IPS-15b (cell line): ENCODE measurements at regions not wholly inside any gene's neighbourhood (a gene's known extent, or its start where the extent isn't known, plus 50 kb on each side); places are given as distances from the start of the nearest gene placed in this dataset.

Experiments
- H3K27me3 ChIP-seq: one replicate; pipeline ENCODE4 v1.6.1; 2013; ENCODE audit warnings: low read length; ENCODE audit not compliant: control insufficient read depth, insufficient read depth
- H3K36me3 ChIP-seq: one replicate; pipeline ENCODE4 v1.6.1; 2013; ENCODE audit warnings: low read length; ENCODE audit not compliant: control insufficient read depth, insufficient read depth
- H3K4me1 ChIP-seq: one replicate; pipeline ENCODE4 v1.6.1; 2013; ENCODE audit warnings: mild to moderate bottlenecking, low read length; ENCODE audit not compliant: control insufficient read depth, insufficient read depth
- H3K4me3 ChIP-seq: one replicate; pipeline ENCODE4 v1.5.1; 2013; ENCODE audit warnings: low read depth, low read length
- H3K9ac ChIP-seq: one replicate; pipeline ENCODE4 v1.6.1; 2013; ENCODE audit warnings: low read depth, mild to moderate bottlenecking, low read length
- H3K9me3 ChIP-seq: one replicate; pipeline ENCODE4 v1.6.1; 2013; ENCODE audit warnings: mild to moderate bottlenecking, low read length; ENCODE audit not compliant: control insufficient read depth, insufficient read depth

DNA sequence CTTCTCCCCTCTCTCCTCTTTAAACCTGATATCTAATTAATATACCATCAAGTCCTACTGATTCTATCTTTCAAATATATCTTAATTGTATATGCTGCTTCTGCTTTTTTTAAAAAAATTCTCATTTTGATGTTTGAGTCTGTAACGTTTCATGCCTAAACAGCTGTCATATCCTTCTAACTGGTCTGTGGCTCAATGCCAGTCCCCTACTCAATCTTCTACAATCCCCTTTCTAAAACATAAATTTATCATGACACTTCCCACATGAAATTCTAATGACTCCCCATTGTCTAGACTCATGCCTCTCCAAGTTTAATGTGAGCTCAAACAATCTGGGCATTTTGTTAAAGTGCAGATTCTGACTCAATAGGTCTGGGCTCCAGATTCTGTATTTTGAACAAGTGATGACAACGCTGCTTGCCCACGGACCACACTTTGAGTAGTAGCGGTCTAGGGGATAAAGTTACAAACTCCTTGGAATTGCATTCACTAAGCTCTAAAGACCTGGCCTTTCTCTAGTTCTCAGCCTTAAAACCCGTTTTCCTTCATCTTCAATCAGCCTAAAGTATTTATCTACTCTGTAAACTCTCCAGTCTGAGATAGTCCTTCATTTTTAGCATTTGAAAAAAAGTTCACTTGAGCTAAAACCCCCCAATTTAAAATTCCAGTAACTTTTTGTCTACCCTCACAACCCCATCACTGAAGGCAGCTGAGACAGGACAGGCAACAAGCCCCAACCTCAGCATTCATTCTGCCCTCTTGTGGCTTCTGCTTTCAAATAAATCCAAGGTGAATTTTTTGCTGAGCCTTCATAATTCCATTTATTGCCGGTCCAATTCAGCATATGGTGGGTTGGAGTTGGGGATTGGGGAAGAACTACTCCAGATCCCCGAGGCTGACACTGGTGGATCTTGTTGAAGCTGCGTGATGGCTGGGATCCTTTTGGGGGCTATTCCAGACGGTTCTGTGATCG lies 88.1 kb upstream of the THRB start:
- Histone ChIP-seq H3K27me3 (no peaks in the 10 kb centered on the region), H3K4me3 (no peak overlapping the region)

GRCh38 chr3:24586920-24587319 lies 92.3 kb upstream of the THRB start:
- Histone ChIP-seq H3K36me3 (no peaks in the 10 kb centered on the region), H3K9me3 (no peaks in the 10 kb centered on the region), H3K4me3 (no peak overlapping the region), H3K27me3 (no peaks in the 10 kb centered on the region), H3K9ac (no peak overlapping the region), H3K4me1 (peaks cover 4% of the 10 kb centered on the region)

More for the DNA sequence above, 88.1 kb upstream of the THRB start:
- Histone ChIP-seq H3K4me1 (peaks cover 13% of the 10 kb centered on the region), H3K9me3 (no peaks in the 10 kb centered on the region), H3K9ac (no peak overlapping the region), H3K36me3 (no peaks in the 10 kb centered on the region)

GRCh38 chr3:24588629-24589512 lies 94.2 kb upstream of the THRB start:
- Histone ChIP-seq H3K9me3 (no peaks in the 10 kb centered on the region), H3K4me3 (no peak overlapping the region), H3K36me3 (no peaks in the 10 kb centered on the region), H3K27me3 (no peaks in the 10 kb centered on the region), H3K9ac (no peak overlapping the region), H3K4me1 (no peaks in the 10 kb centered on the region)

DNA sequence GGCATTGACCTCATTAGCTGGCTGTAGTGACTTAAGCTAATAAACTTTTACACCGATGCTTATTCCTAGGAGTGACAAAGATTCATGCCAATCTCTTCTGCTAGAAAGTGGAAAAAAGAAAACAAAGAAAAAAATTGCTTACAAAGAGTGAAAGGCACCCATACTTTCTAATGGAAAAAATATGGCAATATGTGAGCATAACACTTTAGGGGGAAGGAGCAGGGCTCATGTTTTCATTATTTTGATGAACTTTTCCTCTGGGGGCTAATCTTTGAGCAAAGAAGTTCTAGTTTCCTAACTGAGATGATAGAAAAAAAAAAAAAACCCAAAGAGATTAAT lies 94.8 kb upstream of the THRB start:
- Histone ChIP-seq H3K9me3 (no peaks in the 10 kb centered on the region), H3K27me3 (no peaks in the 10 kb centered on the region), H3K4me3 (no peak overlapping the region), H3K9ac (no peak overlapping the region), H3K36me3 (no peaks in the 10 kb centered on the region), H3K4me1 (no peaks in the 10 kb centered on the region)

- no peak overlapping the region for H3K9ac ChIP-seq
- no peaks in the 10 kb centered on the region for H3K4me1 ChIP-seq
- H3K4me3 ChIP-seq, result no peak overlapping the region
- H3K36me3 ChIP-seq, result no peaks in the 10 kb centered on the region
- H3K9me3 ChIP-seq, result no peaks in the 10 kb centered on the region
- H3K27me3 ChIP-seq, result no peaks in the 10 kb centered on the region
Observed at GRCh38 chr3:24589931-24590880, 95.6 kb upstream of the THRB start.

GRCh38 chr3:24591191-24591590 lies 96.5 kb upstream of the THRB start:
- H3K9ac ChIP-seq, result no peak overlapping the region
- no peaks in the 10 kb centered on the region for H3K4me1 ChIP-seq
- H3K9me3 ChIP-seq, result no peaks in the 10 kb centered on the region
- no peaks in the 10 kb centered on the region for H3K27me3 ChIP-seq
- H3K36me3 ChIP-seq, result no peaks in the 10 kb centered on the region
- no peak overlapping the region for H3K4me3 ChIP-seq

- Histone ChIP-seq H3K36me3 (no peaks in the 10 kb centered on the region), H3K9ac (no peak overlapping the region), H3K27me3 (no peaks in the 10 kb centered on the region), H3K4me1 (no peaks in the 10 kb centered on the region), H3K9me3 (no peaks in the 10 kb centered on the region), H3K4me3 (no peak overlapping the region)
Observed at GRCh38 chr3:24591661-24592555, 97.3 kb upstream of the THRB start.

GRCh38 chr3:24594161-24594560 lies 99.5 kb upstream of the THRB start:
- Histone ChIP-seq H3K9ac (no peak overlapping the region), H3K4me1 (no peaks in the 10 kb centered on the region), H3K9me3 (no peaks in the 10 kb centered on the region), H3K36me3 (no peaks in the 10 kb centered on the region), H3K27me3 (no peaks in the 10 kb centered on the region), H3K4me3 (no peak overlapping the region)

DNA sequence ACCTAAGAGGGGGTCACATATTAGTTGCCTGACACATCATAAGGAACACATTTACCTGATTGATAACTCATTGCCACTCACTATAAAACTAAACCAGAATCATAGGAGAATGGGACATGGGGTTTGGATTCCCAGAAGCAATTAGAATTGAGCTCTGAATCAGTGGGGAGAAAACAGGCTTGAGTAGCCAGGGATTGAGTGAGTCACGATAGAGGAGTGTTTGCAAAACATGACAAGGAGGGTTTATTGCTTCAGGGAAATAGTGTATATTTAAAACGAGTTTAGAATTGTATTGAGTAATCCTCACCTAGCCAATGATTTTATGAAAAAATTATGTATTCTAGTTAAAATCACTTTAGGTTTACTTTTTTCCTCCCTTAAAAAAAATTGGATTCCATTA lies 101.1 kb upstream of the THRB start:
- no peaks in the 10 kb centered on the region for H3K36me3 ChIP-seq
- H3K4me1 ChIP-seq, result no peaks in the 10 kb centered on the region
- H3K9me3 ChIP-seq, result no peaks in the 10 kb centered on the region
- H3K9ac ChIP-seq, result no peak overlapping the region
- no peaks in the 10 kb centered on the region for H3K27me3 ChIP-seq
- H3K4me3 ChIP-seq, result no peak overlapping the region

- no peaks in the 10 kb centered on the region for H3K36me3 ChIP-seq
- H3K27me3 ChIP-seq, result no peaks in the 10 kb centered on the region
- H3K4me3 ChIP-seq, result no peak overlapping the region
- H3K9me3 ChIP-seq, result no peaks in the 10 kb centered on the region
- H3K4me1 ChIP-seq, result no peaks in the 10 kb centered on the region
- H3K9ac ChIP-seq, result no peak overlapping the region
Observed at GRCh38 chr3:24596626-24597025, 102.0 kb upstream of the THRB start.
